ACC112 (cell line): ENCODE measurements at regions not wholly inside any gene's neighbourhood (a gene's known extent, or its start where the extent isn't known, plus 50 kb on each side); places are given as distances from the start of the nearest gene placed in this dataset.

Source experiments
- H2AFZ ChIP-seq: fragments of 200-600 bp; sonication (generic); one replicate; pipeline ENCODE4 v1.6.0; 2017; ENCODE audit warnings: antibody characterized with exemption, low read length; ENCODE audit not compliant: unreplicated experiment
- H3K27ac ChIP-seq: fragments of 200-600 bp; sonication (generic); 2 replicates; pipeline ENCODE4 v1.5.1; 2014; ENCODE audit warnings: low read depth, mild to moderate bottlenecking, antibody characterized with exemption, low read length, moderate library complexity
- H3K27me3 ChIP-seq: fragments of 200-600 bp; sonication (generic); 2 replicates; pipeline ENCODE4 v1.6.1; 2014; ENCODE audit warnings: mild to moderate bottlenecking, antibody characterized with exemption, low read length, moderate library complexity, mixed read lengths; ENCODE audit not compliant: insufficient read depth
- H3K36me3 ChIP-seq: fragments of 200-600 bp; sonication (generic); 2 replicates; pipeline ENCODE4 v1.6.1; 2016; ENCODE audit warnings: mild to moderate bottlenecking, antibody characterized with exemption, low read length, moderate library complexity, mixed read lengths; ENCODE audit not compliant: insufficient read depth
- H3K4me1 ChIP-seq: fragments of 200-600 bp; sonication (generic); one replicate; pipeline ENCODE4 v1.6.1; 2016; ENCODE audit warnings: low read length, mixed read lengths; ENCODE audit not compliant: insufficient read depth, unreplicated experiment, control insufficient read depth
- H3K4me3 ChIP-seq: fragments of 200-600 bp; sonication (generic); 2 replicates; pipeline ENCODE4 v1.5.1; 2014; ENCODE audit warnings: mild to moderate bottlenecking, low read depth, low read length
- H3K79me2 ChIP-seq: fragments of 200-600 bp; sonication (generic); one replicate; pipeline ENCODE4 v1.6.0; 2016; ENCODE audit warnings: low read length; ENCODE audit not compliant: control insufficient read depth, unreplicated experiment, insufficient read depth

- no peaks in the 10 kb centered on the region for H3K36me3 ChIP-seq
- H3K27ac ChIP-seq, result no peak overlapping the region
- no peak overlapping the region for H3K4me3 ChIP-seq
- H3K27me3 ChIP-seq, result no peaks in the 10 kb centered on the region
- no peak overlapping the region for H2AFZ ChIP-seq
- H3K79me2 ChIP-seq, result no peaks in the 10 kb centered on the region
- H3K4me1 ChIP-seq, result no peaks in the 10 kb centered on the region
Observed at GRCh38 chr4:35912174-35912573, 332.1 kb downstream of the ARAP2 start.

GRCh38 chr4:35918491-35918977 is 325.8 kb downstream of the ARAP2 start:
- Histone ChIP-seq H3K27ac (no peak overlapping the region), H2AFZ (no peak overlapping the region), H3K4me3 (no peak overlapping the region), H3K4me1 (no peaks in the 10 kb centered on the region), H3K27me3 (no peaks in the 10 kb centered on the region), H3K36me3 (no peaks in the 10 kb centered on the region), H3K79me2 (no peaks in the 10 kb centered on the region)

- no peaks in the 10 kb centered on the region for H3K4me1 ChIP-seq
- peaks cover 10% of the 10 kb centered on the region; the same call in 1 of the 2 replicates for H3K27me3 ChIP-seq
- H3K36me3 ChIP-seq, result no peaks in the 10 kb centered on the region
- H3K79me2 ChIP-seq, result no peaks in the 10 kb centered on the region
- H3K27ac ChIP-seq, result no peak overlapping the region
- no peak overlapping the region for H2AFZ ChIP-seq
- no peak overlapping the region for H3K4me3 ChIP-seq
Observed at GRCh38 chr4:35925806-35926205, 318.5 kb downstream of the ARAP2 start.

- H3K27me3 ChIP-seq, result peaks cover 14% of the 10 kb centered on the region; the same call in 1 of the 2 replicates
- no peak overlapping the region for H3K4me3 ChIP-seq
- H3K79me2 ChIP-seq, result no peaks in the 10 kb centered on the region
- no peaks in the 10 kb centered on the region for H3K36me3 ChIP-seq
- no peak overlapping the region for H2AFZ ChIP-seq
- no peaks in the 10 kb centered on the region for H3K4me1 ChIP-seq
- no peak overlapping the region for H3K27ac ChIP-seq
Observed at GRCh38 chr4:35926788-35927187, 317.5 kb downstream of the ARAP2 start.

DNA sequence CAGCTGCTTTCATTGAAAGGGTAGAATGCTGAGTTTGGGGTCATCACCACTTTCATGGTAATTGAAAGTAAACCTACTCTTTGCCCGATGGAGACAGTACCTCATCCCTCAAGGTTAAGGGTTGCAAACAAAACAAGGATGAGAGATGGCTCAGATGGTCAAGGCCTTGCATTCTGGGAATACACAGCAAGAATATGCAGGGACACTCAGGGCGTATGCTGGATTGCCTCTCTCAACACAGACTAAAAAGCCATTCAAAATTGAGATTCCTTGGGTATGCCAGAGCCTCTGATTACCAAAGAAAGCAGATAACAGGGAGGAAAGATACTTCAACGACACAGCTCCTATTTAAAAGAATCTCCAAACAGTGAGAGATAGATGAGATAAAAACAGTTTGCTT is 310.4 kb downstream of the ARAP2 start:
- Histone ChIP-seq H2AFZ (no peak overlapping the region), H3K4me1 (no peaks in the 10 kb centered on the region), H3K27ac (no peak overlapping the region), H3K79me2 (no peaks in the 10 kb centered on the region), H3K4me3 (no peak overlapping the region), H3K36me3 (no peaks in the 10 kb centered on the region), H3K27me3 (peaks cover 25% of the 10 kb centered on the region; the same call in 1 of the 2 replicates)

GRCh38 chr4:35934320-35934981 is 309.9 kb downstream of the ARAP2 start:
- Histone ChIP-seq H3K4me3 (no peak overlapping the region), H3K4me1 (no peaks in the 10 kb centered on the region), H2AFZ (no peak overlapping the region), H3K36me3 (no peaks in the 10 kb centered on the region), H3K27ac (no peak overlapping the region), H3K79me2 (no peaks in the 10 kb centered on the region), H3K27me3 (peaks cover 25% of the 10 kb centered on the region; the same call in 1 of the 2 replicates)

GRCh38 chr4:35938936-35939335 is 305.4 kb downstream of the ARAP2 start:
- H2AFZ ChIP-seq, result no peak overlapping the region
- no peak overlapping the region for H3K27ac ChIP-seq
- H3K27me3 ChIP-seq, result no peaks in the 10 kb centered on the region
- no peaks in the 10 kb centered on the region for H3K4me1 ChIP-seq
- no peaks in the 10 kb centered on the region for H3K36me3 ChIP-seq
- H3K4me3 ChIP-seq, result no peak overlapping the region
- H3K79me2 ChIP-seq, result no peaks in the 10 kb centered on the region

DNA sequence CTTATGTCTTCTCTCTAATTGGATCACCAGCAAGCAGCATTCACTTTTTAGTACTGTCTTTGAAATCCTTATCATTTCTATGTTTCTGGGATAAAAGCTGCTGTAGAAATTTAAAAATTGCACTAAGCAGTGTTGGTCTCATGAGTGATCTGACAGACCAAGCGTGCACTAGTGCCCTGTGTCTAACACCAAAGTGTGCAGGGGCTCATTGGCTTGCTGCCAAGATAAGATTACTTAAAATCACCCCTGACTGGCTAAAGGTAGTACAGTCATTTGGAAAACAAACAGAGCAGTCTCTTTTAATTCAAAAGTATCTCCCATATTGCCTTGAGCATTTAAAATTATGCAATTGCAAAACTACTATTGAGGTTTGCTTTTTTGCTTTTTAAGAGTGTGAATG is 304.6 kb downstream of the ARAP2 start:
- Histone ChIP-seq H3K4me3 (no peak overlapping the region), H3K4me1 (no peaks in the 10 kb centered on the region), H2AFZ (no peak overlapping the region), H3K36me3 (no peaks in the 10 kb centered on the region), H3K79me2 (no peaks in the 10 kb centered on the region), H3K27me3 (no peaks in the 10 kb centered on the region), H3K27ac (no peak overlapping the region)

- H3K36me3 ChIP-seq, result no peaks in the 10 kb centered on the region
- H3K27me3 ChIP-seq, result no peaks in the 10 kb centered on the region
- no peak overlapping the region for H3K27ac ChIP-seq
- H2AFZ ChIP-seq, result no peak overlapping the region
- H3K79me2 ChIP-seq, result no peaks in the 10 kb centered on the region
- no peak overlapping the region for H3K4me3 ChIP-seq
- H3K4me1 ChIP-seq, result no peaks in the 10 kb centered on the region
Observed at GRCh38 chr4:35942092-35942491, 302.2 kb downstream of the ARAP2 start.

DNA sequence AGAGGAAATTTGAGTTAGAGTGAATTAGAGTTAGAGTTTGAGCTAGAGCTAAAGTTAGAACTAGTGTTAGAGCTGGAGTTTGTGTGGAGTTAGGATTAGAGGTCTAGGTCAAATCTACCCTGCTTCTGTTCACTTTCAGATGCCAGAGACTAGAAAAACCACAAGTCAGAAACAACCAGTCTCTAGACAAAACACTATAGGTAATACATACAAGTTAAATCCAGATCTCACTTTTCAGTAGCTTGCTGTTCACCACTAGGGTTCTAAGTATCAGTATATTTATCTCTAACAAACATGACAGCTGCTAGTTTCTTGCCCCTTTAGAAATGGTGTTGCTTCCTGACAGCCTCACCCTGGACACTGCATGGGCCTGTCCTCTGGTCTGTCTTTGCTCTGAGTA is 300.7 kb downstream of the ARAP2 start:
- Histone ChIP-seq H3K4me3 (no peak overlapping the region), H3K27ac (no peak overlapping the region), H3K36me3 (no peaks in the 10 kb centered on the region), H2AFZ (no peak overlapping the region), H3K27me3 (no peaks in the 10 kb centered on the region), H3K4me1 (no peaks in the 10 kb centered on the region), H3K79me2 (no peaks in the 10 kb centered on the region)

GRCh38 chr4:35948171-35948570 is 296.1 kb downstream of the ARAP2 start:
- Histone ChIP-seq H3K27me3 (no peaks in the 10 kb centered on the region), H3K36me3 (no peaks in the 10 kb centered on the region), H3K4me1 (no peaks in the 10 kb centered on the region), H3K4me3 (no peak overlapping the region), H2AFZ (no peak overlapping the region), H3K79me2 (no peaks in the 10 kb centered on the region), H3K27ac (no peak overlapping the region)
